H1 (cell line): ENCODE measurements at regions not wholly inside any gene's neighbourhood (a gene's known extent, or its start where the extent isn't known, plus 50 kb on each side); places are given as distances from the start of the nearest gene placed in this dataset.

Source experiments
- CTCF ChIA-PET: fragments of 300-600 bp; sonication (Branson Sonifier 250); formaldehyde crosslinking; loops from one replicate; lab custom pipeline; 2021; ENCODE audit not compliant: partially characterized antibody; lab: Charles Lee
- POLR2A ChIA-PET: fragments of 300-600 bp; sonication (Branson Sonifier 250); formaldehyde crosslinking; loops from one replicate; lab custom pipeline; 2021; ENCODE audit warnings: inconsistent platforms; ENCODE audit not compliant: partially characterized antibody; lab: Charles Lee
- DNase-seq, 2 experiments: peaks; one replicate each; pipeline versions ENCODE4 v3.0.0 to v3.0.0-alpha.2; 2010 to 2022; ENCODE audit warnings: low spot score in 2 of 2, low read depth in 1 of 2, mixed read lengths in 1 of 2
- FAIRE-seq: peaks from 2 replicates; lab custom pipeline; 2011; peaks lifted over from hg19 to GRCh38; lab: Jason Lieb, UNC
- H2AFZ ChIP-seq: 2 replicates; pipeline ENCODE4 v1.8.1; 2012; ENCODE audit warnings: low read length, inconsistent platforms
- H2AK5ac ChIP-seq: 2 replicates; pipeline ENCODE4 v1.6.1; 2013; ENCODE audit warnings: low read depth, low read length
- H2BK120ac ChIP-seq: replicated peaks from 2 replicates; pipeline ENCODE3; 2013; ENCODE audit warnings: low read depth, low read length, inconsistent platforms
- H2BK12ac ChIP-seq: 2 replicates; pipeline ENCODE4 v1.6.1; 2013; ENCODE audit warnings: low read depth, low read length
- H2BK15ac ChIP-seq: 2 replicates; pipeline ENCODE4 v1.6.1; 2013; ENCODE audit warnings: low read length
- H2BK20ac ChIP-seq: 2 replicates; pipeline ENCODE4 v1.6.1; 2013; ENCODE audit warnings: low read length
- H2BK5ac ChIP-seq: 2 replicates; pipeline ENCODE4 v1.6.1; 2013; ENCODE audit warnings: low read depth, low read length
- H3K14ac ChIP-seq: 2 replicates; pipeline ENCODE4 v1.6.1; 2013; ENCODE audit warnings: inconsistent platforms; ENCODE audit not compliant: insufficient read length
- H3K18ac ChIP-seq: 2 replicates; pipeline ENCODE4 v1.6.1; 2013; ENCODE audit warnings: low read length; ENCODE audit errors: extremely low read depth
- H3K23ac ChIP-seq: 2 replicates; pipeline ENCODE4 v1.6.1; 2013; ENCODE audit warnings: inconsistent platforms; ENCODE audit not compliant: insufficient read length
- H3K23me2 ChIP-seq: 2 replicates; pipeline ENCODE4 v1.6.1; 2013; ENCODE audit warnings: low read depth, low read length
- H3K27ac ChIP-seq: 2 replicates; pipeline ENCODE4 v1.6.1; 2011; ENCODE audit warnings: low read depth, low read length, inconsistent platforms
- H3K27me3 ChIP-seq, 4 experiments: replicated peaks in 1 of 4; 1 replicate in 1 of 4; 2 replicates in 3 of 4; pipeline versions ENCODE4 v1.6.1 to v1.8.1; 2011 to 2013; ENCODE audit warnings: low read length in 3 of 4, mild to moderate bottlenecking in 3 of 4, inconsistent platforms in 2 of 4, mixed read lengths in 2 of 4, moderate library complexity in 1 of 4; ENCODE audit not compliant: control insufficient read depth in 3 of 4, insufficient read depth in 3 of 4; ENCODE audit errors: extremely low read depth in 1 of 4
- H3K36me3 ChIP-seq, 4 experiments: 2 replicates each; pipeline versions ENCODE4 v1.6.1 to v1.8.1; 2011 to 2013; ENCODE audit warnings: mild to moderate bottlenecking in 4 of 4, low read length in 3 of 4, moderate library complexity in 2 of 4, control low read depth in 1 of 4, inconsistent platforms in 1 of 4; ENCODE audit not compliant: insufficient read depth in 4 of 4, control insufficient read depth in 2 of 4
- H3K4ac ChIP-seq: replicated peaks from 2 replicates; pipeline ENCODE3; 2013; ENCODE audit warnings: low read length, low read depth, mixed read lengths, inconsistent platforms; ENCODE audit not compliant: insufficient read length
- H3K4me1 ChIP-seq, 4 experiments: replicated peaks in 1 of 4; 1 replicate in 1 of 4; 2 replicates in 3 of 4; pipeline versions ENCODE4 v1.6.1 to v1.8.1; 2011 to 2013; ENCODE audit warnings: low read length in 3 of 4, inconsistent platforms in 2 of 4, mixed read lengths in 1 of 4; ENCODE audit not compliant: insufficient read depth in 4 of 4, control insufficient read depth in 3 of 4
- H3K4me2 ChIP-seq, 2 experiments: 2 replicates each; pipeline versions ENCODE4 v1.6.1 to v1.8.1; 2011 to 2013; ENCODE audit warnings: low read depth in 2 of 2, low read length in 2 of 2, control low read depth in 1 of 2, inconsistent platforms in 1 of 2, mild to moderate bottlenecking in 1 of 2; ENCODE audit not compliant: insufficient read depth in 1 of 2
- H3K4me3 ChIP-seq, 4 experiments: fragments of 200-600, 300-600 bp in 1 of 4; sonication (generic), shearing (Covaris generic), sonication (Bioruptor Twin) in 1 of 4; 2 replicates each; pipeline versions ENCODE4 v1.5.1 to v1.8.1; 2011 to 2016; ENCODE audit warnings: low read length in 4 of 4, low read depth in 3 of 4, control low read depth in 2 of 4, inconsistent platforms in 2 of 4, mild to moderate bottlenecking in 2 of 4, mixed read lengths in 1 of 4, moderate library complexity in 1 of 4; ENCODE audit not compliant: insufficient read depth in 2 of 4; ENCODE audit errors: extremely low read depth in 1 of 4
- H3K56ac ChIP-seq: replicated peaks from 2 replicates; pipeline ENCODE3; 2013; ENCODE audit warnings: low read depth, mild to moderate bottlenecking, mixed read lengths, low read length, inconsistent platforms; ENCODE audit not compliant: insufficient read length
- H3K79me1 ChIP-seq: 2 replicates; pipeline ENCODE4 v1.6.1; 2013; ENCODE audit warnings: low read depth, low read length, control low read depth
- H3K79me2 ChIP-seq, 2 experiments: 2 replicates each; pipeline versions ENCODE4 v1.6.1 to v1.8.1; 2012 to 2013; ENCODE audit warnings: low read length in 2 of 2, mild to moderate bottlenecking in 2 of 2, inconsistent platforms in 1 of 2; ENCODE audit not compliant: insufficient read depth in 2 of 2, control insufficient read depth in 1 of 2
- H3K9ac ChIP-seq, 4 experiments: replicated peaks in 1 of 4; 1 replicate in 1 of 4; 2 replicates in 3 of 4; pipeline versions ENCODE4 v1.6.1 to v1.8.1; 2011 to 2013; ENCODE audit warnings: low read depth in 3 of 4, low read length in 3 of 4, control low read depth in 2 of 4, mild to moderate bottlenecking in 2 of 4, moderate library complexity in 2 of 4, inconsistent platforms in 1 of 4; ENCODE audit errors: extremely low read depth in 1 of 4
- H3K9me3 ChIP-seq, 2 experiments: 2 replicates each; pipeline versions ENCODE4 v1.6.1 to v1.8.1; 2012 to 2013; ENCODE audit warnings: mild to moderate bottlenecking in 2 of 2, moderate library complexity in 2 of 2, control low read depth in 1 of 2, inconsistent platforms in 1 of 2, low read depth in 1 of 2, low read length in 1 of 2, mixed read lengths in 1 of 2; ENCODE audit not compliant: insufficient read depth in 2 of 2
- H4K20me1 ChIP-seq, 2 experiments: replicated peaks in 1 of 2; 2 replicates each; pipeline versions ENCODE3 to v1.8.1; 2011 to 2013; ENCODE audit warnings: inconsistent platforms in 2 of 2, low read length in 2 of 2, mild to moderate bottlenecking in 1 of 2; ENCODE audit not compliant: insufficient read depth in 2 of 2, control insufficient read depth in 1 of 2
- H4K5ac ChIP-seq: 2 replicates; pipeline ENCODE4 v1.6.1; 2013; ENCODE audit warnings: low read length, low read depth, mixed read lengths, inconsistent platforms; ENCODE audit not compliant: insufficient read length
- H4K8ac ChIP-seq: 2 replicates; pipeline ENCODE4 v1.8.0; 2013; ENCODE audit warnings: mild to moderate bottlenecking, moderate library complexity, low read length, inconsistent platforms; ENCODE audit not compliant: insufficient read depth; ENCODE audit errors: extremely low read depth
- H4K91ac ChIP-seq: replicated peaks from 2 replicates; pipeline ENCODE3; 2013; ENCODE audit warnings: low read length, mixed read lengths, inconsistent platforms; ENCODE audit not compliant: insufficient read length
- CBX5 ChIP-seq: fragments of 300-800, 300-1000 bp; sonication (generic); IDR thresholded peaks from 2 replicates; pipeline ENCODE4 v1.7.1; 2016; ENCODE audit warnings: antibody characterized with exemption, low read length, low read depth
- CBX8 ChIP-seq: fragments of 300-800, 300-1000 bp; sonication (generic); IDR thresholded peaks from 2 replicates; pipeline ENCODE4 v1.7.1; 2016; ENCODE audit warnings: low read depth, low read length, borderline replicate concordance
- CREB1 ChIP-seq: IDR thresholded peaks from 2 replicates; pipeline ENCODE4 v1.6.1; 2012; ENCODE audit warnings: inconsistent platforms
- EGR1 ChIP-seq: IDR thresholded peaks from 2 replicates; pipeline ENCODE4 v1.6.1; 2011; ENCODE audit warnings: low read depth, low read length, borderline replicate concordance
- GTF2F1 ChIP-seq: IDR thresholded peaks from 2 replicates; pipeline ENCODE4 v1.6.1; 2012; ENCODE audit warnings: low read depth, low read length, improper control_type of control experiment, borderline replicate concordance
- POLR2A ChIP-seq, 2 experiments: IDR thresholded peaks; 1 replicate in 1 of 2; 2 replicates in 1 of 2; pipeline ENCODE4 v1.6.1; 2011; ENCODE audit warnings: low read depth in 2 of 2, low read length in 2 of 2, mild to moderate bottlenecking in 2 of 2; ENCODE audit errors: control extremely low read depth in 1 of 2
- RAD21 ChIP-seq, 2 experiments: IDR thresholded peaks in 1 of 2; conservative IDR thresholded peaks in 1 of 2; 2 replicates each; pipeline ENCODE4 v1.6.1; 2011; ENCODE audit warnings: low read depth in 2 of 2, low read length in 2 of 2, improper control_type of control experiment in 1 of 2, inconsistent platforms in 1 of 2, mild to moderate bottlenecking in 1 of 2, moderate library complexity in 1 of 2
- RFX5 ChIP-seq: IDR thresholded peaks from 2 replicates; pipeline ENCODE4 v1.6.1; 2011; ENCODE audit warnings: low read depth, low read length, improper control_type of control experiment, borderline replicate concordance
- SIX5 ChIP-seq: IDR thresholded peaks from 2 replicates; pipeline ENCODE4 v1.6.1; 2011; ENCODE audit warnings: mild to moderate bottlenecking, low read depth, low read length
- WGBS, 2 experiments: shearing (Covaris generic) in 1 of 2; methylation state at CpG; one replicate each; pipeline versions ENCODE4 v1.1.6 to v1.1.7; 2013 to 2015; ENCODE audit warnings: low lambda C conversion rate in 2 of 2, mixed read lengths in 2 of 2, inconsistent platforms in 1 of 2, low coverage in 1 of 2, missing lambda C conversion rate in 1 of 2; ENCODE audit not compliant: insufficient replicate concordance in 2 of 2, insufficient coverage in 1 of 2, insufficient read length in 1 of 2; ENCODE audit errors: extremely low coverage in 1 of 2, missing lambda C conversion rate in 1 of 2; 5-methylcytosine and 5-hydroxymethylcytosine counted together
- TF ChIP-seq, protein P1 (sequence below): IDR thresholded peaks from 2 replicates; pipeline ENCODE4 v1.6.1; 2011; ENCODE audit warnings: low read depth, mild to moderate bottlenecking, low read length; ENCODE audit not compliant: insufficient read depth

GRCh38 chr9:95373782-95374487 is 56.4 kb upstream of the FANCC start:
- no peak overlapping the region for H3K4me2 ChIP-seq
- H3K27me3 ChIP-seq: no peaks in the 10 kb centered on the region
- H3K4me1 ChIP-seq: no peaks in the 10 kb centered on the region
- H3K4ac ChIP-seq: no peak overlapping the region
- no peak overlapping the region for H3K18ac ChIP-seq
- H2AFZ ChIP-seq: no peak overlapping the region
- H3K23ac ChIP-seq: no peak overlapping the region
- 87% methylated on average over 9 of the region's 9 CpGs; no CpG with 5 or more reads in 1 of the 2 experiments for WGBS, 2 experiments
- H2BK15ac ChIP-seq: no peak overlapping the region
- no peak overlapping the region for H2AK5ac ChIP-seq
- H3K9me3 ChIP-seq: no peaks in the 10 kb centered on the region
- H3K4me3 ChIP-seq: no peak overlapping the region
- H2BK20ac ChIP-seq: no peak overlapping the region
- H4K20me1 ChIP-seq: no peaks in the 10 kb centered on the region
- no peak for FAIRE-seq
- no peaks in the 10 kb centered on the region for H3K79me1 ChIP-seq
- no peak overlapping the region for H2BK120ac ChIP-seq
- no peak overlapping the region for H4K91ac ChIP-seq
- H4K5ac ChIP-seq: no peak overlapping the region
- no peak overlapping the region for H2BK5ac ChIP-seq
- CTCF ChIA-PET: no interaction called here
- DNase-seq: no peak
- H3K79me2 ChIP-seq: no peaks in the 10 kb centered on the region
- no peak overlapping the region for H4K8ac ChIP-seq
- H3K36me3 ChIP-seq: no peaks in the 10 kb centered on the region
- TF ChIP-seq SIX5: no peak
- no peak for TF ChIP-seq CBX5
- TF ChIP-seq CBX8: no peak
- TF ChIP-seq, protein P1, sequence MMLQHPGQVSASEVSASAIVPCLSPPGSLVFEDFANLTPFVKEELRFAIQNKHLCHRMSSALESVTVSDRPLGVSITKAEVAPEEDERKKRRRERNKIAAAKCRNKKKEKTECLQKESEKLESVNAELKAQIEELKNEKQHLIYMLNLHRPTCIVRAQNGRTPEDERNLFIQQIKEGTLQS: no peak
- no peak for TF ChIP-seq POLR2A (IDR thresholded peaks at IDR 0.05; ENCODE audit: control extremely low read depth in 1 of 2, low read depth in 2 of 2, low read length in 2 of 2)
- TF ChIP-seq RAD21 (IDR thresholded peaks at IDR 0.05 in 1 of 2, conservative IDR thresholded peaks at IDR 0.05 in 1 of 2; ENCODE audit: low read depth in 2 of 2, low read length in 2 of 2): no peak
- TF ChIP-seq CREB1: no peak
- no peak for TF ChIP-seq RFX5
- TF ChIP-seq GTF2F1: no peak
- TF ChIP-seq EGR1: no peak
- no peak overlapping the region for H2BK12ac ChIP-seq
- POLR2A ChIA-PET: no interaction called here
- H3K9ac ChIP-seq: no peak overlapping the region
- H3K23me2 ChIP-seq: no peaks in the 10 kb centered on the region
- H3K14ac ChIP-seq: no peak overlapping the region
- H3K56ac ChIP-seq: no peak overlapping the region
- no peak overlapping the region for H3K27ac ChIP-seq
